ENCODE measurements at regions not wholly inside any gene's neighbourhood (a gene's known extent, or its start where the extent isn't known, plus 50 kb on each side); places are given as distances from the start of the nearest gene placed in this dataset.

DNA sequence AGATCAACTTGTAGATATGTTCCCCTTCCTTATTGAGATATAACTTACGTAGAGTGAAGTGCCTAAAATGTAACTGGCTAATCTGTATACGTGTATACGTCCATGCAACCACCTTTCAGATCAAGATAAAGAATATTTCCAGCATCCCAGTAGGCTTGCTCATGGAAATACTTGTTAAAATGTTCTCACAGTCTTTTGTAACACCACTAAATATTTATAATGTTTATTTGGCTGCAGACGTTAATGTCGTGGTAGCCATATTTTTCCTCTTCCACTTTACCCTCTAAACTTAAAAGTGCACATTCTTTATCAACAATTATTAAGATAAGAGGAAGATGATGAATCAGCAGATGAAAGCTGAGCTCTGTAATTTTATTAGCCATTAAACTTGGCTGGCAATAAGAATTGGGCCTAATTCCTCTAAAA is 447.4 kb downstream of the AEBP2 start:
- Histone ChIP-seq H3K4me3 (no peak overlapping the region), H3K9me3 (no peaks in the 10 kb centered on the region), H3K4me1 (peaks cover 30% of the 10 kb centered on the region), H3K27ac (no peak overlapping the region), H3K27me3 (no peaks in the 10 kb centered on the region), H3K36me3 (no peaks in the 10 kb centered on the region)
- TF ChIP-seq POLR2AphosphoS5 (IDR thresholded peaks at IDR 0.05; ENCODE audit: insufficient read depth in 1 of 2, low read depth in 1 of 2) (no peak), POLR2A (IDR thresholded peaks at IDR 0.05) (no peak)
- TF ChIP-seq, protein P1, sequence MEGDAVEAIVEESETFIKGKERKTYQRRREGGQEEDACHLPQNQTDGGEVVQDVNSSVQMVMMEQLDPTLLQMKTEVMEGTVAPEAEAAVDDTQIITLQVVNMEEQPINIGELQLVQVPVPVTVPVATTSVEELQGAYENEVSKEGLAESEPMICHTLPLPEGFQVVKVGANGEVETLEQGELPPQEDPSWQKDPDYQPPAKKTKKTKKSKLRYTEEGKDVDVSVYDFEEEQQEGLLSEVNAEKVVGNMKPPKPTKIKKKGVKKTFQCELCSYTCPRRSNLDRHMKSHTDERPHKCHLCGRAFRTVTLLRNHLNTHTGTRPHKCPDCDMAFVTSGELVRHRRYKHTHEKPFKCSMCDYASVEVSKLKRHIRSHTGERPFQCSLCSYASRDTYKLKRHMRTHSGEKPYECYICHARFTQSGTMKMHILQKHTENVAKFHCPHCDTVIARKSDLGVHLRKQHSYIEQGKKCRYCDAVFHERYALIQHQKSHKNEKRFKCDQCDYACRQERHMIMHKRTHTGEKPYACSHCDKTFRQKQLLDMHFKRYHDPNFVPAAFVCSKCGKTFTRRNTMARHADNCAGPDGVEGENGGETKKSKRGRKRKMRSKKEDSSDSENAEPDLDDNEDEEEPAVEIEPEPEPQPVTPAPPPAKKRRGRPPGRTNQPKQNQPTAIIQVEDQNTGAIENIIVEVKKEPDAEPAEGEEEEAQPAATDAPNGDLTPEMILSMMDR (IDR thresholded peaks at IDR 0.05): no peak
- no peak for DNase-seq (ENCODE audit: extremely low spot score in 2 of 2)
- intact Hi-C loops (cut with DNase I): no loop called here

DNA sequence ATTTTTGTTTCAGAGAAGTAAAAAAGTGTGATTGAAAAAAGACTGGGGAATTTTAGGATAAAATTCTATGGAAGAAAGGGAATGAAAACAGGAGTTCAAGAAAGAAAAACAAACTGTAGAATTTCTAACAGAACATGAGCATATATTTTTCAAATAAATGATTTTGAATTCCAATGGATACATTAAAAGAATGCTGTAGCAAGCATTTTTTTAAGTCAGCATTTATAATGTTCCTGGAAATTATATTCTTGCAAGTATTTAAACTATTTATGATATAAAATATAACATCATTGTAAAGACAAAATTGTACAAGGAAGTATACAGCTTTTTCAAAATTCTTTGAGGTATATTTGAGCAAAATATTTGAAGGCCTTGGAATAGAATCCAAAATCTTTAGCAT is 450.7 kb downstream of the AEBP2 start:
- Histone ChIP-seq H3K27me3 (no peaks in the 10 kb centered on the region), H3K27ac (no peak overlapping the region), H3K4me1 (peaks cover 12% of the 10 kb centered on the region), H3K9me3 (no peaks in the 10 kb centered on the region), H3K36me3 (no peaks in the 10 kb centered on the region), H3K4me3 (no peak overlapping the region)
- TF ChIP-seq POLR2A (IDR thresholded peaks at IDR 0.05) (no peak), POLR2AphosphoS5 (IDR thresholded peaks at IDR 0.05; ENCODE audit: insufficient read depth in 1 of 2, low read depth in 1 of 2) (no peak)
- TF ChIP-seq, protein P1 (IDR thresholded peaks at IDR 0.05): no peak
- intact Hi-C loops (cut with DNase I): no loop called here
- DNase-seq (ENCODE audit: extremely low spot score in 2 of 2): no peak

DNA sequence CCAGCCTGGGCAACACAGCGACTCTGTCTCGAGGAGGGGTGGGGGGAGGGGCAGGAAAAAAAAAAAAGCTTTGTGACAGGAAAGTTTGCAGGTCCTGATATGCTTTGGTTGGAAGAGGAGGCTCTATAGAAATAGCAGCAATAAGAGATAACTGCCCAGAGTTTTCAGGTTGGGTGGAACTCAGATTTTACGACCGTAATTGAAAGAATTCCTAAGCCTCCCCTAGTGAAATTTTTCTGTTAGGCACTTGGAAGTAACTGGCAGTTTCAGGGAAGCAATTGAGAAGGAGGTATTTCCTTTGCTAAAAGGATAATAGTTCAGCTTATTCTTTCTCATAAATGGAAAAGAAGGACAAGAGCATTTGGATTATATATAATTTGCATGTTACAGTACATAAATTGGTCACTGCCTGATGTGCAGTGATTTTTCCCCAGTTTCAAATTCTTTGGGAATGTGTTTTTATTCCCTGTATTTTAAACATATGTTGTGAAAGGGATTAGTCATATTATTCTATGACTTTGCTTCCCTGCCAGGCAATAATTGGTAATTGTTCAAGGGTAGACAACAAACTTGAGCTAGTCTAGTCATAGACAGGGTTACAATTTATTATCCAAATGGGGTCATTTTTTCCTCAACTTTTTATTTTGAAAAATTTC is 452.8 kb downstream of the AEBP2 start:
- no peak for DNase-seq (ENCODE audit: extremely low spot score in 2 of 2)
- intact Hi-C loops (cut with DNase I): no loop called here
- Histone ChIP-seq H3K9me3 (no peaks in the 10 kb centered on the region), H3K4me1 (peaks cover 1% of the 10 kb centered on the region), H3K4me3 (no peak overlapping the region), H3K36me3 (no peaks in the 10 kb centered on the region), H3K27me3 (no peaks in the 10 kb centered on the region), H3K27ac (no peak overlapping the region)
- TF ChIP-seq, protein P1 (IDR thresholded peaks at IDR 0.05): no peak
- TF ChIP-seq POLR2AphosphoS5 (IDR thresholded peaks at IDR 0.05; ENCODE audit: insufficient read depth in 1 of 2, low read depth in 1 of 2) (no peak), POLR2A (IDR thresholded peaks at IDR 0.05) (no peak)

DNA sequence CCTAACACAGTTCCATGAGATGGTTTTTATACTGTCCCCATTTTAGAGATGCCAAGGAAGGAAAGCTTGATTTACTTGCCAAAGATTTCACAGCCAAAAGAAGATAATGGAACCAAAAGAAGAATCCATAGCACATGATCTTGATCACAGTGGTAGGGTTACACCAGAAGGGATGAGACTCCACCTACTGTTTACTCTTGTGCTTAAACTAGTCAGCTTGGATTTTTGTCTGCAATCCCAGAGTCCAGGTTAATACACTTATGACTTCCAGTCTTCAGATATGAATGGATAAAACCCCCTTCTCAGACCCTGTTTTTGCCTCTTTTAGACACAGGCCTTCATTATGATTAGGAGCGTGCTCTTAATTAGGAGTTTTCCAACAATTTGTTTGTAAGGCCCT is 454.2 kb downstream of the AEBP2 start:
- H3K4me3 ChIP-seq: no peak overlapping the region
- no peaks in the 10 kb centered on the region for H3K27me3 ChIP-seq
- no peaks in the 10 kb centered on the region for H3K4me1 ChIP-seq
- TF ChIP-seq POLR2A (IDR thresholded peaks at IDR 0.05): no peak
- TF ChIP-seq POLR2AphosphoS5 (IDR thresholded peaks at IDR 0.05; ENCODE audit: insufficient read depth in 1 of 2, low read depth in 1 of 2): no peak
- TF ChIP-seq, protein P1 (IDR thresholded peaks at IDR 0.05): no peak
- H3K36me3 ChIP-seq: no peaks in the 10 kb centered on the region
- no peak overlapping the region for H3K27ac ChIP-seq
- H3K9me3 ChIP-seq: no peaks in the 10 kb centered on the region
- DNase-seq (ENCODE audit: extremely low spot score in 2 of 2): no peak
- intact Hi-C loops (cut with DNase I): no loop called here

DNA sequence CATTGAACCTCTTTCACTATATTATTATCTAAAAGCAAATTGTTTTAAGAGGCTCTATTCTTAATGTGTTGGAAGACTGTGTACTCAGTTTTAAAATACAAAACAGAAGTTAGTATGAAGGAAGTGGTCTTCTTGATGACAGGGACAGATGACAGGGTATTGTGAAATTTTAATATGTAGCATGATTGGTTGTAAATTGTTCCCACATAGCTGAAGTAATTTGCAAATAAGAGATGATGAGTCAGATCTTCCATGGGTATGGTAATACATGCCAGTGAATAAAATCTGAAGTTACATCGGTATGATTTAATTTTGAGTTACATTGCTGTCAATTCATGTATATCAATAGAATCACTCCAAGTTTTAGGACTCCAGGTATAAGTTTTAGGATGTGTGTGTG is 454.8 kb downstream of the AEBP2 start:
- DNase-seq (ENCODE audit: extremely low spot score in 2 of 2): no peak
- Histone ChIP-seq H3K36me3 (no peaks in the 10 kb centered on the region), H3K4me3 (no peak overlapping the region), H3K27me3 (no peaks in the 10 kb centered on the region), H3K9me3 (no peaks in the 10 kb centered on the region), H3K27ac (no peak overlapping the region), H3K4me1 (no peaks in the 10 kb centered on the region)
- intact Hi-C loops (cut with DNase I): no loop called here
- TF ChIP-seq POLR2AphosphoS5 (IDR thresholded peaks at IDR 0.05; ENCODE audit: insufficient read depth in 1 of 2, low read depth in 1 of 2): no peak
- TF ChIP-seq, protein P1 (IDR thresholded peaks at IDR 0.05): no peak
- TF ChIP-seq POLR2A (IDR thresholded peaks at IDR 0.05): no peak
